ENCODE measurements at regions not wholly inside any gene's neighbourhood (a gene's known extent, or its start where the extent isn't known, plus 50 kb on each side); places are given as distances from the start of the nearest gene placed in this dataset.
"Not testable (repeated sequence)": the region's sequence is repeated elsewhere in the genome, so short reads cannot be mapped to it uniquely, and the experiment has no call there.

GRCh38 chr11:23211221-23211620 lies 350.9 kb upstream of the CCDC179 start:
- Histone ChIP-seq H3K4me1 (ENCODE audit: low read length) (no peaks in the 10 kb centered on the region), H3K9me3 (ENCODE audit: insufficient read depth, low read length) (no peaks in the 10 kb centered on the region), H3K4me3 (ENCODE audit: low read length) (no peak overlapping the region), H3K36me3 (replicated peaks; ENCODE audit: low read depth, low read length) (no peaks in the 10 kb centered on the region), H3K4me2 (ENCODE audit: low read length) (no peak overlapping the region), H4K20me1 (ENCODE audit: insufficient read depth, low read length) (no peaks in the 10 kb centered on the region), H2AFZ (ENCODE audit: low read depth, low read length) (no peak overlapping the region), H3K27me3 (ENCODE audit: low read depth, low read length) (no peaks in the 10 kb centered on the region), H3K27ac (ENCODE audit: low read length) (no peak overlapping the region), H3K9ac (ENCODE audit: low read length) (no peak overlapping the region), H3K79me2 (ENCODE audit: low read length) (no peaks in the 10 kb centered on the region)
- TF ChIP-seq CTCF (IDR thresholded peaks at IDR 0.05; ENCODE audit: low read depth, low read length): no peak

GRCh38 chr11:23212807-23213206 lies 352.5 kb upstream of the CCDC179 start:
- H3K9ac ChIP-seq (ENCODE audit: low read length): no peak overlapping the region
- H2AFZ ChIP-seq (ENCODE audit: low read depth, low read length): no peak overlapping the region
- H4K20me1 ChIP-seq (ENCODE audit: insufficient read depth, low read length): no peaks in the 10 kb centered on the region
- no peak for TF ChIP-seq EZH2phosphoT487 (IDR thresholded peaks at IDR 0.05; ENCODE audit: low read depth)
- no peak for TF ChIP-seq CTCF (IDR thresholded peaks at IDR 0.05; ENCODE audit: low read depth, low read length)
- no peaks in the 10 kb centered on the region for H3K36me3 ChIP-seq (replicated peaks; ENCODE audit: low read depth, low read length)
- H3K27me3 ChIP-seq (ENCODE audit: low read depth, low read length): no peaks in the 10 kb centered on the region
- no peaks in the 10 kb centered on the region for H3K4me1 ChIP-seq (ENCODE audit: low read length)
- no peak overlapping the region for H3K27ac ChIP-seq (ENCODE audit: low read length)
- no peak overlapping the region for H3K4me3 ChIP-seq (ENCODE audit: low read length)
- H3K79me2 ChIP-seq (ENCODE audit: low read length): no peaks in the 10 kb centered on the region
- H3K4me2 ChIP-seq (ENCODE audit: low read length): no peak overlapping the region
- no peaks in the 10 kb centered on the region for H3K9me3 ChIP-seq (ENCODE audit: insufficient read depth, low read length)

GRCh38 chr11:23217072-23217471 lies 356.8 kb upstream of the CCDC179 start:
- H3K4me3 ChIP-seq (ENCODE audit: low read length): no peak overlapping the region
- no peaks in the 10 kb centered on the region for H3K36me3 ChIP-seq (replicated peaks; ENCODE audit: low read depth, low read length)
- no peak overlapping the region for H3K4me2 ChIP-seq (ENCODE audit: low read length)
- H3K9ac ChIP-seq (ENCODE audit: low read length): no peak overlapping the region
- no peaks in the 10 kb centered on the region for H3K9me3 ChIP-seq (ENCODE audit: insufficient read depth, low read length)
- no peaks in the 10 kb centered on the region for H4K20me1 ChIP-seq (ENCODE audit: insufficient read depth, low read length)
- no peaks in the 10 kb centered on the region for H3K27me3 ChIP-seq (ENCODE audit: low read depth, low read length)
- no peak overlapping the region for H2AFZ ChIP-seq (ENCODE audit: low read depth, low read length)
- no peaks in the 10 kb centered on the region for H3K79me2 ChIP-seq (ENCODE audit: low read length)
- TF ChIP-seq CTCF (IDR thresholded peaks at IDR 0.05; ENCODE audit: low read depth, low read length): no peak
- no peak for TF ChIP-seq EZH2phosphoT487 (IDR thresholded peaks at IDR 0.05; ENCODE audit: low read depth)
- no peak overlapping the region for H3K27ac ChIP-seq (ENCODE audit: low read length)
- no peaks in the 10 kb centered on the region for H3K4me1 ChIP-seq (ENCODE audit: low read length)

GRCh38 chr11:23220086-23220485 lies 359.8 kb upstream of the CCDC179 start:
- not testable (repeated sequence) for H3K4me3 ChIP-seq (ENCODE audit: low read length); H3K79me2 ChIP-seq (ENCODE audit: low read length); H2AFZ ChIP-seq (ENCODE audit: low read depth, low read length); H3K27me3 ChIP-seq (ENCODE audit: low read depth, low read length); H3K4me2 ChIP-seq (ENCODE audit: low read length); H3K27ac ChIP-seq (ENCODE audit: low read length); H3K36me3 ChIP-seq (replicated peaks; ENCODE audit: low read depth, low read length); H4K20me1 ChIP-seq (ENCODE audit: insufficient read depth, low read length); H3K4me1 ChIP-seq (ENCODE audit: low read length); H3K9ac ChIP-seq (ENCODE audit: low read length); H3K9me3 ChIP-seq (ENCODE audit: insufficient read depth, low read length)

- Histone ChIP-seq H3K27me3 (ENCODE audit: low read depth, low read length) (no peaks in the 10 kb centered on the region), H3K9me3 (ENCODE audit: insufficient read depth, low read length) (no peaks in the 10 kb centered on the region), H3K4me2 (ENCODE audit: low read length) (no peak overlapping the region), H3K4me3 (ENCODE audit: low read length) (no peak overlapping the region), H3K9ac (ENCODE audit: low read length) (no peak overlapping the region), H3K79me2 (ENCODE audit: low read length) (no peaks in the 10 kb centered on the region), H2AFZ (ENCODE audit: low read depth, low read length) (no peak overlapping the region), H3K4me1 (ENCODE audit: low read length) (no peaks in the 10 kb centered on the region), H3K27ac (ENCODE audit: low read length) (no peak overlapping the region), H3K36me3 (replicated peaks; ENCODE audit: low read depth, low read length) (no peaks in the 10 kb centered on the region), H4K20me1 (ENCODE audit: insufficient read depth, low read length) (no peaks in the 10 kb centered on the region)
- TF ChIP-seq CTCF (IDR thresholded peaks at IDR 0.05; ENCODE audit: low read depth, low read length): no peak
- no peak for TF ChIP-seq EZH2phosphoT487 (IDR thresholded peaks at IDR 0.05; ENCODE audit: low read depth)
These were observed 361.1 kb upstream of the CCDC179 start for GRCh38 chr11:23221366-23221765.
